Chondrocyte (in vitro differentiated cells): ENCODE measurements at regions not wholly inside any gene's neighbourhood (a gene's known extent, or its start where the extent isn't known, plus 50 kb on each side); places are given as distances from the start of the nearest gene placed in this dataset.
"Not testable (repeated sequence)": the region's sequence is repeated elsewhere in the genome, so short reads cannot be mapped to it uniquely, and the experiment has no call there.

Source experiments
- DNase-seq: peaks from one replicate; pipeline ENCODE4 v3.0.0; 2021; ENCODE audit warnings: mixed read lengths, low spot score
- H3K27ac Mint-ChIP-seq: one replicate; pipeline ENCODE4 v1.8.0; 2021; ENCODE audit warnings: mild to moderate bottlenecking, moderate library complexity, mixed read lengths; ENCODE audit not compliant: unreplicated experiment
- H3K27me3 Mint-ChIP-seq: 2 replicates; pipeline ENCODE4 v1.8.0; 2021; ENCODE audit warnings: low read depth, mixed read lengths
- H3K36me3 Mint-ChIP-seq: 2 replicates; pipeline ENCODE4 v1.8.0; 2021; ENCODE audit warnings: low read depth, mixed read lengths
- H3K4me1 Mint-ChIP-seq: 2 replicates; pipeline ENCODE4 v1.8.0; 2021; ENCODE audit warnings: low read depth, mild to moderate bottlenecking, mixed read lengths
- H3K4me3 Mint-ChIP-seq: one replicate; pipeline ENCODE4 v1.8.0; 2021; ENCODE audit warnings: mild to moderate bottlenecking, moderate library complexity, mixed read lengths; ENCODE audit not compliant: unreplicated experiment
- H3K9me3 Mint-ChIP-seq: 2 replicates; pipeline ENCODE4 v1.8.0; 2021; ENCODE audit warnings: low read depth, mixed read lengths
- CTCF ChIP-seq: fragments of 200-600 bp; sonication (generic); IDR thresholded peaks from 2 replicates; pipeline ENCODE4 v1.5.0; 2021; ENCODE audit warnings: antibody characterized with exemption, mild to moderate bottlenecking, moderate library complexity

GRCh38 chr5:125064621-125065438, 318.4 kb upstream of the ZNF608 start:
- Mint-ChIP-seq H3K4me3 (no peak overlapping the region), H3K36me3 (peaks cover 1% of the 10 kb centered on the region), H3K4me1 (peaks cover 23% of the 10 kb centered on the region), H3K27me3 (no peaks in the 10 kb centered on the region), H3K9me3 (peaks cover 4% of the 10 kb centered on the region), H3K27ac (no peak overlapping the region)
- TF ChIP-seq CTCF, result no peak
- DNase-seq, result no peak

- no peak for DNase-seq
- no peak overlapping the region for H3K4me3 Mint-ChIP-seq
- H3K4me1 Mint-ChIP-seq, result peaks cover 22% of the 10 kb centered on the region
- H3K9me3 Mint-ChIP-seq, result peaks cover 6% of the 10 kb centered on the region
- no peak overlapping the region for H3K27ac Mint-ChIP-seq
- no peak for TF ChIP-seq CTCF
- H3K27me3 Mint-ChIP-seq, result no peaks in the 10 kb centered on the region
- peaks cover 1% of the 10 kb centered on the region for H3K36me3 Mint-ChIP-seq
These were observed 319.3 kb upstream of the ZNF608 start for GRCh38 chr5:125065741-125066140.

GRCh38 chr5:125070961-125071360, 324.5 kb upstream of the ZNF608 start:
- no peak for TF ChIP-seq CTCF
- DNase-seq, result no peak
- Mint-ChIP-seq H3K27me3 (no peaks in the 10 kb centered on the region), H3K36me3 (peaks cover 7% of the 10 kb centered on the region), H3K4me1 (peaks cover 2% of the 10 kb centered on the region), H3K4me3 (no peak overlapping the region), H3K27ac (no peak overlapping the region), H3K9me3 (peaks cover 39% of the 10 kb centered on the region)

GRCh38 chr5:125073090-125073489, 326.7 kb upstream of the ZNF608 start:
- peaks cover 7% of the 10 kb centered on the region for H3K36me3 Mint-ChIP-seq
- H3K27ac Mint-ChIP-seq, result no peak overlapping the region
- H3K4me3 Mint-ChIP-seq, result no peak overlapping the region
- H3K4me1 Mint-ChIP-seq, result no peaks in the 10 kb centered on the region
- DNase-seq, result no peak
- no peaks in the 10 kb centered on the region for H3K27me3 Mint-ChIP-seq
- peaks cover 53% of the 10 kb centered on the region for H3K9me3 Mint-ChIP-seq
- no peak for TF ChIP-seq CTCF

GRCh38 chr5:125075567-125075966, 329.1 kb upstream of the ZNF608 start:
- Mint-ChIP-seq H3K9me3 (peaks cover 48% of the 10 kb centered on the region), H3K27me3 (no peaks in the 10 kb centered on the region), H3K36me3 (peaks cover 7% of the 10 kb centered on the region), H3K4me3 (no peak overlapping the region), H3K4me1 (no peaks in the 10 kb centered on the region), H3K27ac (no peak overlapping the region)
- no peak for DNase-seq
- TF ChIP-seq CTCF, result no peak

GRCh38 chr5:125079028-125079427, 332.6 kb upstream of the ZNF608 start:
- not testable (repeated sequence) for H3K27ac Mint-ChIP-seq, H3K36me3 Mint-ChIP-seq, DNase-seq, H3K4me3 Mint-ChIP-seq, H3K4me1 Mint-ChIP-seq, H3K27me3 Mint-ChIP-seq
- H3K9me3 Mint-ChIP-seq, result peaks cover 18% of the 10 kb centered on the region
